IPS DF 6.9 (cell line): ENCODE measurements at regions not wholly inside any gene's neighbourhood (a gene's known extent, or its start where the extent isn't known, plus 50 kb on each side); places are given as distances from the start of the nearest gene placed in this dataset.

ENCODE experiments used
- DNase-seq: peaks from one replicate; pipeline ENCODE4 v3.0.0-alpha.2; 2013; ENCODE audit warnings: low read depth, low spot score
- H3K27ac ChIP-seq: one replicate; pipeline ENCODE4 v1.5.1; 2013; ENCODE audit warnings: low read length, control low read depth
- H3K27me3 ChIP-seq: 2 replicates; pipeline ENCODE4 v1.6.1; 2013; ENCODE audit warnings: mild to moderate bottlenecking, low read length; ENCODE audit not compliant: control insufficient read depth, insufficient read depth
- H3K36me3 ChIP-seq: 2 replicates; pipeline ENCODE4 v1.6.1; 2013; ENCODE audit warnings: low read length; ENCODE audit not compliant: control insufficient read depth, insufficient read depth
- H3K4me1 ChIP-seq: 2 replicates; pipeline ENCODE4 v1.6.1; 2013; ENCODE audit warnings: low read length; ENCODE audit not compliant: control insufficient read depth, insufficient read depth
- H3K4me3 ChIP-seq: 2 replicates; pipeline ENCODE4 v1.5.1; 2013; ENCODE audit warnings: mild to moderate bottlenecking, low read length
- H3K9me3 ChIP-seq: 2 replicates; pipeline ENCODE4 v1.6.1; 2013; ENCODE audit warnings: low read length, inconsistent platforms; ENCODE audit not compliant: control insufficient read depth, insufficient read depth
- WGBS: extraction: QIAGEN DNeasy Blood & Tissue Kit; methylation state at CpG from one replicate; pipeline ENCODE4 v1.1.7; 2013; ENCODE audit warnings: mixed read lengths, missing lambda C conversion rate; ENCODE audit not compliant: insufficient read length, insufficient coverage; 5-methylcytosine and 5-hydroxymethylcytosine counted together

DNA sequence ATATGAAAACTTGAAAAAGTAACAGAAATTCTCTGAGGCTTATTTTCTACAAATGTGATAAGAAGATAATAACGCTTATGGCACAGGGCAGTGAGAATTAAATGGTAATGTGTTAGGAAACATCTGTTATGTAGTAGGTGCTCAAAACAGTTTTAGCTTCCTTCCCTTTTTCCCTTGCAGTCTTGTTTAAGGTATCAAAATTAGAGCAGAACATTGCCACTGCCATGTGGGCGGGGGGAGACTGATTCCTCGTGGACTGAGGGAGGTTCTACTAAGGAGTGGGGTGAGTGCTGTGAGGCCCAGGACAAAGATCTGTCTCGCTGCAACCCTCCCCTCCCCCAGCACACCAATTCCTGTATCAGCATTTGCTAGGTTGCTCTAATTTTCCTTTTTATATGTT is 702.4 kb downstream of the TUSC7 start:
- no CpG with 5 or more reads among the region's 4 CpGs for WGBS
- no peak overlapping the region for H3K27ac ChIP-seq

DNA sequence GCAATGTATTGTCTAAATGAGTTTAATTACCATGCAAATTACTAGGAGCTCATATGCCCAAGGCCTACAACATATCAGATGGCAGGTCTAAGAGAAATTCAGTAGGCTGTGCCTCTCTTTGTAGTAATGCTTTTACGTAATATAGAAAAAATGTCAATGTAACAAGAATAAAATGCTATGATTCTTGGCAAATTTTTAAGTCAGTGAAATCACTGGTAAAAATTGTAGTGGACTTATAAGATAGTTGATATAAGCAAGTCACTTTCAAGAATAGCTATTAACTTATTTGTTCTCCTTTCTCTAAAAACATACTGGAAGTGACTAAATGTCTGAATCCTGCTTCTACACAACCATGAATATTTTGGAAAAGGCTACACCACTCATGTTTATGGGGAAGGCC is 707.8 kb downstream of the TUSC7 start:
- Histone ChIP-seq H3K27ac (no peak overlapping the region), H3K4me1 (0 out of 2 replicates have a peak, but pooled peaks cover 2% of the 10 kb centered on the region), H3K27me3 (no peaks in the 10 kb centered on the region), H3K4me3 (no peak overlapping the region), H3K9me3 (no peaks in the 10 kb centered on the region), H3K36me3 (no peaks in the 10 kb centered on the region)
- no CpG with 5 or more reads among the region's 1 CpG for WGBS
- DNase-seq: no peak

More for the DNA sequence above, 702.4 kb downstream of the TUSC7 start:
- DNase-seq: no peak
- 0 out of 2 replicates have a peak, but pooled peaks cover 2% of the 10 kb centered on the region for H3K4me1 ChIP-seq
- H3K27me3 ChIP-seq: no peaks in the 10 kb centered on the region
- no peaks in the 10 kb centered on the region for H3K9me3 ChIP-seq
- H3K36me3 ChIP-seq: no peaks in the 10 kb centered on the region
- H3K4me3 ChIP-seq: no peak overlapping the region

DNA sequence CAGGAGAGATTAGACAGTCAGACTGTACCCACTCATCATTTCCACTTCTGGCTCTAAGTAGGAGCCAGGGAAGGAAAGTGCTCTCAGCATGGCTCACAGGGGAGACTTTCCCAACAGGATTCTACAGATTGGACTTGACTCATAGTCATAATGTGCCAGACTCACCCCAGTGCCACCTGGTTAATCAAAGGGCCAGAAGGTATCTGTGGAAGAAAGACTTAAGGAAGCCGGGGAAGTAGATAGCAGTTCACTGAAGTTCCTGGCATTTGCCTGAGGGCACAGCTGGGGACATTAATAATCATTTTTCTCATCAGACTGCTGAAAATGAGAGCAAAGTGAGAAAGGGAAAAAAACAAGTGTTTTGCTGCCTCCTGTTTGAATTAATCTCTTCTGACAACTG is 717.5 kb downstream of the TUSC7 start:
- Histone ChIP-seq H3K36me3 (no peaks in the 10 kb centered on the region), H3K4me1 (no peaks in the 10 kb centered on the region), H3K27ac (no peak overlapping the region), H3K27me3 (no peaks in the 10 kb centered on the region), H3K4me3 (no peak overlapping the region), H3K9me3 (no peaks in the 10 kb centered on the region)
- WGBS: no CpG with 5 or more reads among the region's 1 CpG
- no peak for DNase-seq

DNA sequence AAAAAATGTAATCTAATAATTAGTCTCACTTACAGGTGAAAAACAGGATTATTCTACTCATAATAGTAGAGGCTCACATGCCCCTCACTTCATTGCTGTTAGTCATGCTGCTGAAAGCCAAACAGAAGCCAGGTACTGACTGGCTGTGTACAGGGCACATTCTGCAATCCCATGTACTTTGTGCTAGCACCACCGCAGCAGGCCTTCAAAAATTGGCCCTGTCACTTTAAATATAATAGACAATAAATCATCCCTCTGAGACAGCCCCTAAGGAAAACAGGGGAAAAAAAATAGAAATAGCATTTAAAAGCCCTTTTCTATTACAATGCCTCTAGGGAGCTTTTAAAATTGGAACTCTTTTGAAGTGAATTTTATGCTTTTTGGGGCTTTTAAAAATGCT is 723.8 kb downstream of the TUSC7 start:
- DNase-seq: no peak
- no peaks in the 10 kb centered on the region for H3K9me3 ChIP-seq
- no peak overlapping the region for H3K27ac ChIP-seq
- no peak overlapping the region for H3K4me3 ChIP-seq
- no CpG with 5 or more reads among the region's 1 CpG for WGBS
- H3K27me3 ChIP-seq: no peaks in the 10 kb centered on the region
- H3K4me1 ChIP-seq: no peaks in the 10 kb centered on the region
- no peaks in the 10 kb centered on the region for H3K36me3 ChIP-seq

DNA sequence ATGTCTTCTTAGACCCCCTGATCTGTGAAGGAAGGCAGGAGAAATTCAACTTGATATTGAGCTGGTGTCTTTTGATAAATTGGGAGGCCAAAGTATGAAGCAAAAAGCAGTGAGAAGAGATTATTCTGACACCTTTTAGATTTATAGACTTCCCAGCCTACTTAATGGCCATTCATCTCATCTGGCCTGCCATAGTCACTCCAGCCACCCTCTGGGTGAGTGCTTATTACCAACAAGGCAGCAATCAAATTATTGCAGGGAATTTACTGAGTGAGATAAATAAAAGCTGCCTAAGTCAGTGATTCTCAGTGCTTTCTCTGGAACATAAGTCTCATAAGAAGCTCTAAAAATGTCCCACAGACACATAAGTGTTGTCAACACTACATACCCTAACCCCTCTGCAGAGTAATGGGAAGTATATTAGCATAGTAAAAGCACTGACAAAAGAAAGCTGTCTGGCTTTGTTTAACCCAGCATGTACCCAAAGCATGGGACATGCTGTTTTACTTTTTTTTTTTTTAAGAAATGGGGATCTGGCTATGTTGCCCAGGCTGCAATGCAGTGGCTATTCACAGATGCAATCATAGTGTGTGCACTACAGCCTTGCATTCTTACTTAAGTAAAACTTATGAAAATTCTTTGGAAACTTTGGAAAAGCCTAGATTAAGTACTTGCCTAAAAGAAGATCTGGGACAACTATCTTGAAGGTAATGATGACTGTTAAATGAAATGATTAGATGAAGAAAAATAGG is 725.3 kb downstream of the TUSC7 start:
- DNase-seq: no peak
- Histone ChIP-seq H3K4me3 (no peak overlapping the region), H3K36me3 (no peaks in the 10 kb centered on the region), H3K9me3 (no peaks in the 10 kb centered on the region), H3K27me3 (no peaks in the 10 kb centered on the region), H3K27ac (no peak overlapping the region), H3K4me1 (no peaks in the 10 kb centered on the region)

DNA sequence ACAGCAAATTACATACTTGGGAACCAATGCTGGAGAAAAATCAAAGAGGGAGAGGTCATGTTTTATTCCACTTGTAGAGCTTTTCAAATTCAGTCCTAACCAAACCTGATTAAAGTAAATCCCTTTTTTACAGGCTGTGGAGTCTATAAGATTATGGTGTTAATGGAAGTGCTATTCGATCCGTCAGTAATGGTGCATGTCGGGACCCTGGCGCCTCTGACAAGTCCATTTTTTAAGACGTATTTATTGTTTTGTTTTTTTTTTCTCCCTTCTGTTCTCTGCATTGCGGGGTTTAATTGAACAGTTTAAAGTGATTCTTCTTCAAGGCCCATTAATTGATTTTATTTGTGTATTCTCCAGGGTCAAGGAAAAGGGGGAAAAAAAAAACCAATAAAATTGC is 725.9 kb downstream of the TUSC7 start:
- Histone ChIP-seq H3K4me1 (no peaks in the 10 kb centered on the region), H3K36me3 (no peaks in the 10 kb centered on the region), H3K27me3 (no peaks in the 10 kb centered on the region), H3K27ac (no peak overlapping the region), H3K9me3 (no peaks in the 10 kb centered on the region), H3K4me3 (no peak overlapping the region)
- no peak for DNase-seq
- WGBS: no CpG with 5 or more reads among the region's 6 CpGs

DNA sequence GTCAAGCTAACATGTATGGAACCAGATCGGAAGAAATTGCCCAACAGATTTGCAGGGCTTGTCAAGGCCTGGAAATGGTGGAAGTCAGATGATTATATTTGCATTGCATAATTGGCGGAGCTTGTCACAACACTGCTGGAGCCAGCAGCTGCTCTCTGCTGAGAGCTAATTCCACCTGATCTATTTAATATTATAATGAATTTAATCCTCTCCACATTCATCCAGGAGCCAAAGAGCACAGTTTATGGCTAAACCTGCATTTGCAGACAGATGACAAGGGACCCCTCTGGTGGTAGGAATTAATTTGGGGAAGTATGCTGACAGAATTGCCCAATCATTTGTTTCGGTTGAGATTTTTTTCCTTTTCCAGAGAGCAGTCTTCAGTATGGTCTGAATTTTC is 730.2 kb downstream of the TUSC7 start:
- no peak for DNase-seq
- H3K27ac ChIP-seq: no peak overlapping the region
- H3K27me3 ChIP-seq: no peaks in the 10 kb centered on the region
- H3K4me1 ChIP-seq: no peaks in the 10 kb centered on the region
- WGBS: no CpG with 5 or more reads among the region's 3 CpGs
- no peaks in the 10 kb centered on the region for H3K9me3 ChIP-seq
- H3K4me3 ChIP-seq: no peak overlapping the region
- H3K36me3 ChIP-seq: no peaks in the 10 kb centered on the region

DNA sequence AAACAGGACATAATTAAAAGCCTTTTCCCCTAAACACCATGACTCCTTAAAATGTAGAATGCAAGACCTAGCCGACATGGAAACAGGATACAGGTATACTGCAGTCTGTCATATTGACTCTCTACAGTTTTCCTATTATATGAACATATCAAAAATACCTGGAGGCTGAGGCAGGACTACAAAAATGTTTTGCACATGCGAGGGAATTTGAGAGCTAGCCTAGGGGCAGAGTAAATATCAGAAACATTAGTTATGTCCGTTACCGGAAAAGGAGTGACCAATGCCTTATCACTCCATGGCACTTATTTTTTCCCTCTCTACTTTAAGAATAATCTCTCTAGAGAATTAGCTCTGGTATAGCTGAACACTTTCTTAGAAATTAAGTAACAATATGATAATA is 732.3 kb downstream of the TUSC7 start:
- H3K4me3 ChIP-seq: no peak overlapping the region
- no CpG with 5 or more reads among the region's 4 CpGs for WGBS
- H3K4me1 ChIP-seq: no peaks in the 10 kb centered on the region
- no peaks in the 10 kb centered on the region for H3K27me3 ChIP-seq
- no peaks in the 10 kb centered on the region for H3K9me3 ChIP-seq
- H3K27ac ChIP-seq: no peak overlapping the region
- no peaks in the 10 kb centered on the region for H3K36me3 ChIP-seq
- DNase-seq: no peak

DNA sequence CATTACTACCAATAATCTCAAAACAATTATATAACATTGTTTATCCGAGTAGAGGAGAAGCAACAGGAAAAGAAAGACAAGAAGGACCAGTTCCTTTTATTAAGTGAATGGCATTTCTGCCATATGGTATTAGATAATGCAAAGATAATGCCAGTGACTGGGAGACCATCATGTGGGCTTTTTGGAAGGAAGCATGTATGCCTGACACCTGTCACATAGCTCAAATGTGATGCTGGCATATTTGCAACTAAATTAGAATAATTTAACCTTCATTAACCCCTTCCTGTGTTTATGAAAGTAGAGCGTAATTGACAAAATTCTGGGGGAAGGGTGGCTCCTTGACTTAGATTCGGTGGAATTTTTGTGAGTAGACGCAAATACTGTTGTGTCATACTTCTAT is 733.0 kb downstream of the TUSC7 start:
- no peak overlapping the region for H3K4me3 ChIP-seq
- no peaks in the 10 kb centered on the region for H3K36me3 ChIP-seq
- H3K27ac ChIP-seq: no peak overlapping the region
- H3K4me1 ChIP-seq: no peaks in the 10 kb centered on the region
- no peaks in the 10 kb centered on the region for H3K9me3 ChIP-seq
- DNase-seq: no peak
- WGBS: no CpG with 5 or more reads among the region's 4 CpGs
- H3K27me3 ChIP-seq: no peaks in the 10 kb centered on the region

DNA sequence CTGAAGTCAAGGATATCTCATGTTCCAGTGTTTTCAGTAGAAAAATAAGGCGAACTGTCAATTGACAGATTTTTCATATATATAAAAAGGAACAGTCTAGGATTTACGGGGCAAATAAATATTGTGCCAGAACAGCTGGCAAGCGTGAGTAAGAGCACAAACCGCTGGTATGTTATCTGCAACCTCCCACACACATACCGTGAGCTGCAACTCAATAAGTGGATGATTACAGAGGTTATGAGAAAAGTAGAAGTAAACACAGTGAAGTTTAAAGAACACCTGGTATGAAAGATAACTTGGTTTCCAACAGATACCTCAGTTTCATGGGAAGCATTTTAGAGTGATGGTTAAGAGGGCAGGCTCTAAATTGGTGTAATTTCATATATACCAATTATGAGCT is 733.4 kb downstream of the TUSC7 start:
- Histone ChIP-seq H3K4me3 (no peak overlapping the region), H3K27me3 (no peaks in the 10 kb centered on the region), H3K4me1 (no peaks in the 10 kb centered on the region), H3K9me3 (no peaks in the 10 kb centered on the region), H3K27ac (no peak overlapping the region), H3K36me3 (no peaks in the 10 kb centered on the region)
- no peak for DNase-seq
- no CpG with 5 or more reads among the region's 5 CpGs for WGBS

DNA sequence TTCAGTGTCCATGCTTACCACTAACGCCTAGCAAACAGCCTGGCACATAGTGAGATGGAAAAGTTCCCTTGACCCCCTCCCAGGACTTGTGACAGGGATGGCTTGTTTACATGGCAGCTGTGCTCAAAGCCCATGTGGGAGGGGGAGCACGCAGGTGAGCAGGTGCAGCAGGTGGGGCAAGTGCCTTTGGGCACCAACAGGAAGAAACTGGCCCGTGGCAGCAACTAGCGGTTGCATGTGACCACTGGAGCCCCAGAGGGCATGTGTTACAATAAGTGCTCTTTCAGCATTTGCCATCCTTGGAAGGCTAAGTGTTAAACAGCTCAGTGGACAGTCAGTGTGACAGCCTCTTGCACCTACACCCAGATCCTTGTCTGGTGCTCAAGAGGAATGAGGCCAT is 734.6 kb downstream of the TUSC7 start:
- no peak for DNase-seq

More for the DNA sequence above, 734.6 kb downstream of the TUSC7 start:
- no peaks in the 10 kb centered on the region for H3K36me3 ChIP-seq
- H3K27me3 ChIP-seq: no peaks in the 10 kb centered on the region
- H3K4me1 ChIP-seq: no peaks in the 10 kb centered on the region
- no peaks in the 10 kb centered on the region for H3K9me3 ChIP-seq
- no peak overlapping the region for H3K4me3 ChIP-seq
- no CpG with 5 or more reads among the region's 4 CpGs for WGBS
- no peak overlapping the region for H3K27ac ChIP-seq
